ENCODE measurements at regions not wholly inside any gene's neighbourhood (a gene's known extent, or its start where the extent isn't known, plus 50 kb on each side); places are given as distances from the start of the nearest gene placed in this dataset.

DNA sequence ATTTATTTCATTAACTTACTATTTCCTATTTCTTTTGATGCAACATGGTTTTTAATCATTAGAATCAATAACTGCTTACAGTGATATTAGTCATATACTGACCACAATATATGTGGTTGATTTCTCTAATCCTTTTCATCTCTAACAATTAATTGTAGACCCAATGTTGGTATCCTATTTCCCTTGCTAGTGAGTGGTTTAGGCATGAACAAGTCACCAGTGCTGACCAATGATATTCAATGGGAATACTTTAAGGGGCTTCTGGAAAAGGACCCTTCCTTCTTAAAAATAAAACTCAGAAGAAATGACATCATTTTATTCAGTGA, 672.4 kb upstream of the GRAMD2B start:
- DNase-seq (ENCODE audit: low spot score) = no peak

DNA sequence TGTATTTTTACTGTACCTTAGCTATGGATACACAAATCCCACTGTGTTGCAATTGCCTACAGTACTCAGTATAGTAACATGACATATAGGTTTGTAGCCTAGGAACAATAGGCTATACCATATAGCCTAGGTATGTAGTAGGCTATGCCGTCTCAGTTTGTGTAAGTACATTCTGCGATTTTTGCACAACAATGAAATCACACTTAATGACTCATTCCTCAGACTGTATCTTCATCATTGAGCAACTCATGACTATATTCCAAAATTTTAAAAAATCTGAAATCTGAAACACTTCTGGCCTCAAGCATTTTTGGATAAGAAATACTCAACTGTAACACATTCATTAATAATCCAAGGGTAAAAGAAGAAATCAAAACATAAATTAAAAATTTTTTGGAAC, 666.8 kb upstream of the GRAMD2B start:
- no peak for DNase-seq (ENCODE audit: low spot score)

DNA sequence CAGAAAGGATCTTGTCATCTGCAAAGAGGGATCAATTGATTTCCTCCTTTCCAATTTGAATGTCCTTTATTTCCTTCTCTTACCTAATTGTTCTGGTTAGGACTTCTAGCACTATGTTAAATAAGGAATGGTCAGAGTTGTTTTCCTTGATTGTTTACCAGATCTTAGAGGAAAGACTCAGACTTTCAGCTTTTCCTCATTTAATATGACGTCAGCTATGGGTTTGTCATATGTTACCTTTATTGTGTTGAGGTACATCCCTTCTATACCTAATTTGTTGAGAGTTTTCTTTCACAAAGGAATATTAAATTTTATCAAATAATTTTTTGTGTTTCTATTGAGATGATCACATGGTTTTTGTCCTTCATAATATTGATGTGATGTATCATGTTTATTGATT, 656.5 kb upstream of the GRAMD2B start:
- no peak for DNase-seq (ENCODE audit: low spot score)

DNA sequence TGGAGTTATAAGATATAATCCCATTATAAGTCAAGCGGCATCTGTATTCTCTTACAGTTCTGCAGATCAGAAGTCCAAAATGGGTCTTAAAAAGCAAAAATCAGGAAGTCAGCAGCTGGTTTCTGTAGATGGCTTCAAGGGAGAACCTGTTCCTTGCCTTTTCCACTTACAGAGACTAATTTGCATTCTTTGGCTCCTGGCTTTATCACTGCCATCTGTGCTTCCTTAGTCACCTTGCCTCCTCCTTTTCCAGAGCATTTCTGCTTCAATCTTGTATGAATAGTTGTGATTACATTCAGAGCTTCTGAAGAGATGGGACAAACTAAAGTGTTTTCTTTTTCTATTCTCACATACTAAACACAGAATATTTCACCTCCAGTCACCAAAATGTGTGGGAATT, 647.3 kb upstream of the GRAMD2B start:
- DNase-seq (ENCODE audit: low spot score) = no peak

DNA sequence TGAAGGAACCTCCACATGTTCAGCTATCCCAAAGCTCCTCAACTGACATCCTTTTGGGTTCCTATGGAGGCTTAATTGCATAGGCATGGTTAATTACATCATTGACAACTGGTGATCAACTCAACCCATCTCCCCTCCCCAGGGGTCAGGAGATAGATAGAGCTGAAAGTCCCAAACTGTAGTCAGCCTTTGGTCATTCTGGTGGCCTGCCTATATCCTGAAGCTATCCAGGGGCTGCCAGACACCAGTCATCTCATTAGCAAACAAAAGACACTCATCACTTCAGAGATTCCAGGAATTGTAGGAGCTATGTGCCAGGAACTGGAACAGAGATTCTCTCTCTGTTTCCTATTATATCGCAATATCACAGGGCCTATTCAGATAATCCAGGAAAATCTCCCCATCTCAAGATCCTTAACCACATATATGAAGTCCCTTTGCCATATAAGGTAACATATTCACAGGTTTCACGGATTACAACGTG, 646.5 kb upstream of the GRAMD2B start:
- no peak for DNase-seq (ENCODE audit: low spot score)

DNA sequence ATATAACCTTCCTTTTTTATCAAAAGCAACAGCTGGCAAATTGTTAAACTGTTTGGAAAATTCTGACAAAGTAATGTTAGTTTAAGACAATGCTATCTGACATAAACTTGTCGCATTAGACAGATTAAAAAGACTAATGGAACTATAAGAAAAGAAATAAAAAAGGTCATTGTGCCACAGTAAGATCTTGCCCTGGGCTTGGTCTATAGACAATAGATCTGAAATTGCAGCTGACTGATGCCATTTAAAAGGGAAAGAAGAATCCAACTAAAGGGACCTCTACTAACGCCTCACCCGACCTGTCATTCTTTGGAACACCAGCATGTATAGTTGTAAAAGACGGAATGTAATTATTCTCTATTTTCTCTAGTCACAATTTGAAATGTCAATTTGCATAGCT, 644.4 kb upstream of the GRAMD2B start:
- DNase-seq (ENCODE audit: low spot score) = no peak

DNA sequence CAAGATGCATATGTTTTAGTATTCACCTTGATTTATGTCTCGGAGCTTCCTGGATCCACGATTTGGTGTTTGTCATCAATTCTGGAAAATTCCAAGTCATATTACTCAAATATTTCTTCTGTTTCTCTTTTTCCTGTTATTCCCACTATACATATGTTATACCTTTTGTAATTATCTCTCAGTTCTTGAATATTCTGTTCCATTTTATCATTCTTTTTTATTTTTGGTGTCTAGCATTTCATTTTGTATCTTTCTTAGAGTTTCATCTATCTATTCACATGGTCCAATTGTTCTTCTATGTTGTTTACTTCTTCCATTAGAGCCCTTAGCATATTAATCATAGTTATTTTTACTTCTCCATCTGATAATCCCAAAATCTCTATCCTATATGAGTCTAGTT, 637.8 kb upstream of the GRAMD2B start:
- DNase-seq (ENCODE audit: low spot score) = no peak

DNA sequence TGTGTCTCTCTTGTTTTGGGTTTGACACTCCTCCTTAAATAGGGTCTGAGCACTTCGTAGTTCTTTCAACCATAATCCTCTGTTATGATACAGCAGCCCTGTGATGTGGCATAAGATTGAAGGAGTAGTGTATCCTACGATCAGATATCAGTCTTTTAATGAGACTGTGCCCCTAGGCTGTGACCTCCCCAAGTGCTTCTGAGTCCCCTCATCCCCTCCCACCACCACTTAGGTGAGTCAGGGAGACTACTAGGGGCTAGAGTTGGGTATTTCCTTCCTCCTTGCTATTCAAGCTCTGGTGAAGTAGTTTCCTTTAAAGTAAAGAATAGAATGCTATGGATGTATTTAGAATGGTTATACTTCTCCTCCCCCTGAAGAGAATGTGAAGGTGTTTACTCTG, 637.2 kb upstream of the GRAMD2B start:
- DNase-seq (ENCODE audit: low spot score) = no peak

DNA sequence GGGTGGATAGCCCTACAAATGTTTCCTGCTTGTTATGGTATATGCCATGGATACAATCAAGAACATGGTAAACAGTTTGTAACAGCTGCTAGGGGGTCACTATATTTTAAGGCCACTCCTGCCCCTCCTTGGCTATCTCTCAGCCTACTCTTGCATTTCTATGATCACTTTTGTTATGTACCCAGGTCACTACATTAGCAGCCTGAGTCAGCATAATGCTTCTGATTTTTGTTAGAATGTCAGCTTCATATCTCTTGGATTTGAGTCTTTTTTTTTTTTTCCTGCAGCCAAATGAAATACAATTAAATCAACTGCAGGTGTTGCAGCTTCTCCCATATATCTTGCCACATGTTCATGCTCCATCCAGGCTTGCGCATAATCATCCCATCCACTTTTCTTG, 629.7 kb upstream of the GRAMD2B start:
- no peak for DNase-seq (ENCODE audit: low spot score)

DNA sequence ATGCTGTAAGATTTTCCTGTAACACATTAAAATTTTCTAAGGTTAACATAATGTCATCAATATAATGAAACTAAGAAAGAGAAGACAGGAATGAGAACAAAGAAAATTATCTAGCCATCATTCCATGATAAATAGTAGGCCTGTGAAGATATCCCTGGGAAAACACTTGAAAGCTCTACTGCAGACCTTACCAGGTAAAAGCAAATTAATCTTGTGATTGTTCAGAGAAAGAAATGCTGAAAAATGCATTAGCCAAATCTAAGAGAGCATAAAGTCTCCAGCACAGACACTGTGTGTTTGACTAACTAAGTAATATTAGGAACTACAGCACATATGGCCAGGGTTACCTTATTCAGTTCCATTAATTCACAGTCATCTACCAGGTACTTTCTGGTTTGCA, 628.3 kb upstream of the GRAMD2B start:
- no peak for DNase-seq (ENCODE audit: low spot score)

DNA sequence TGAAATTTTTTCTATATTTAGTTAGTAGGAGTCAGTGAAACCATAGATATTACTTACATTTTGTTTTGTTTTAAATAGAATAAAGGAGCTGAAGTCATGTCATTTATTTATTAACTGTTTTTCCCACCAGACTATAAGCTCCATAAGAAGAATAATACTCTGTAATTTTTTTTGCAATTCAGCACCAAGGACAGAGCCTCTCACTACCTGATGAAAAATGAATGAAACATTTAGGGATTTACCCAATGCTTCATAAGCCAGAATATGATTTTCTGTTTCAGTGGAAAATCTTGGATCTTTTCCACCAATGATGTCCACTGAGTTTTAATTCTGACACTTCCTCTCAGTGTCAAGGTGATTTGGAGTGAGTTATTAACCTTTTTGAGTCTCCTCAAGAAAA, 624.9 kb upstream of the GRAMD2B start:
- DNase-seq (ENCODE audit: low spot score) = no peak

DNA sequence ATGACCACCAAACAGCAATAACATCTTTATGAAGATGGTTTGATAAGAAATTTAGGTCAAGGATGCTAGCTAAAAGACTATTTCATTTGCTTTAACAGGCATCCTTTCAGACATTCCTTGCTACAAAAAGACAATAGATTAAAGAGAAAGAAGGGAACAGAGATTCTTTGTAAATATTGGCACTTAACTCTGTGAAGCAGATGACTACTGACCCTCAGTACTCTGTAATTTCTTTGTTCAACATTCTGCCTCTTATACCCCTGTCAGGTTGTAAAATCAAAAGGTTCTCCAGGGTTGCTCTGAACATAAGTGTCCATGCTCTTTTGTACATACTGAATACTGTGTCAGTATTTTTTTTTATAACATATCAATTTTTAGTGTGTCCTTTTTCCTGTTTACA, 610.6 kb upstream of the GRAMD2B start:
- no peak for DNase-seq (ENCODE audit: low spot score)

DNA sequence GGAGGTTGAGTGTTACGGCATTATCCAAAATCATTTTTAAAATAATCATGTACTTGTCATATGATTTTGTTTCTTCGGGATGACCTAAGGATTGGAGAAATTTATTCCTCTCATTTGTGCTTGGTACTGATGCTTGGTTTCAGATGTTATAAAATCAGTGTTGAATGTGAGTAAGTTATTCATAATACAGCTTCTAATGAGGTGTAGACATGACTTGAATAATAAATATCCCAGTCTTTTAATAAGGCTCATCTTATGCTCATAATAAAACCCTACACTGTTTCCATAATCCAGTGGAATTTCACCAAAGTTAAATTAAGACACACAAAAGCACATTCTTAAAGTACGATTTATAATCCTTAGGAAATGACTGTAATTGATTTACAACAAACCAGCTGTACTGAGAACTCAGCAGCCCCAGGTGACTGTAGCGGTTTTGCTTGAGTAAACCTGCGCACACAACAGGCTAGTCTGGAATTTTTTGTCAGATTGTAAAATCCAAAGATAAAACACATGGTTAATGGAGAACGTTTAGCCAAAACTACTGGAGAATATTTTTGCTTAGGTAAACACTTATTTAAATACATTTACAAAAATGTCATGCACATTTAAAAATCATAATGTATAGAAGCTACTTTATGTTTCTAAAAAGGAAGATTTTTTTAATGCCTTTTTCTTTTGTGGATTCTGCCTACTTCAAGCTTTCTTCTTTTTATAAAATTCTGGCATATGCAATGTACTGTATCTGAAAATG, 609.8 kb upstream of the GRAMD2B start:
- DNase-seq (ENCODE audit: low spot score) = no peak

DNA sequence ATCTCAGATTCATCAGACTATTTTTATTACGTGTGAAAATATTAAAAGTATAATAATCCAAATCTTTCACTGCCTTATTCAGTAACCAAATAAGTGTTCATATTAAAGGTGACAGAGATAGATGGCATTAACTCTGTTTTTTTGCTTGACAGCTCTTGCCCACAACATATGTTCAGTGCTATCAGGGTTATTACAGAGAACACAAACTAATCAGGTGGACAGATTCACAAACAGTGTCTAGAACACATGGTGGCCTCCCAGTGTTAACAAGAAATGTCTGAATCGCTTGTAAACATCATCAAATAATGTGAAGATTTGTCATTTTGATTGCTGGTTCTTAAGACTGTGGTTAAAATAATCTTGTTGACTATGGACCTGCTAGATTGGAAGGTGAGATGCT, 609.1 kb upstream of the GRAMD2B start:
- no peak for DNase-seq (ENCODE audit: low spot score)

DNA sequence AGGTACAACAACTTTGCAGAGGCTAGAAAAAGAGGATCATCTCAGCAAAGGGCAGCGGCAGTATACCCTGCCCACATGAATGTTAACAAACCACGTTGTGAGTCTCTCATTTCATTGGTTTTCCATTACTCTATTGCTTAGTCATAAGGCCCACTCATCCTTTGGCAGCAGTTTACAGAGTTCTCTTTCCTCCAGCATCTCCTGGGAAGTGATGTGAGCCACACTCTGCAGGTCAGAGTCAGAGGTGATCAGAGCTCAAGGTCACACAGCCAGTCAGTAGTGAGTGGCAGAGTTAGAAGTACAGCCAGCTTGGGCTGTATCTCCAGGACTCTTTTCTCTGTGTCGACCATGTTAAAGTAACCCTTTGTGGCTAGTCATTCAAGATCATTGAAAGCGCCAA, 599.6 kb upstream of the GRAMD2B start:
- DNase-seq (ENCODE audit: low spot score) = no peak

DNA sequence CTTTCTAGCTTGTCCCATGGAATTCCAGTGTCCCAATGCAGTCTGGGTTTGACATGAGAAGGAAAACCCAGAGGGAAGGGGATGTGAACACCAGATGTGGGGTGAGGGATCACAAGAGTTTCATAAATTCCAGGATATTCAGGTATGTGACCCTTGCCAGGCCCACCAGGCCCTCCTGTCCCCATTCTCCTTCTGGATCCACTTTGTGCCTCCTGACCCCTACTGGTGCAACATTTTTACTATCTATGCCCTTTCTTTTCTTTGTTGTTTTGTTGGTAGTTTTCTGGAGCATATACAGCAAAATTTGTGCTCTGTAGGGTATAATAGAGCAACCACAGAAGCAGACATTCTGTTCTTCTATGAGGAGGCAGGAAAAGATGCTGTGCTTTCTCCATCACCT, 597.0 kb upstream of the GRAMD2B start:
- DNase-seq (ENCODE audit: low spot score) = no peak

DNA sequence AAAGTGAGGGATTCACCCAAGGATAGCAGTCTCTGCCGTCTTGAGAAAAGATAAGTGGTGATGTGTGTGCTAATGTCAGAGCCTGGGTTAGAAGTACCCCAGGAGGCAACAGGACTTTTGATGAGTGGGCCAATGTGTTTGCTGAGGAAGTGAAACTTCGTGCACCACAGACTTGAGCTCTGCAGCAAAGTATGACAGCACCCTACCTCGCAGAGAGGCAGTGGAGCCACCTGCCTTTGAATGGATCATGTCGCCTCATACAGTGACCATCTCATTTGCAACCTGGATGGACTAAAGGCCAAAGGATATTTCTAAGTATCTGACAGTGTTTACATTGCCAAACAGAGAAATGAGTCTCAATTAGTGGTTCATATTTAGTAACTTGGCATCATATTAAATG, 593.9 kb upstream of the GRAMD2B start:
- no peak for DNase-seq (ENCODE audit: low spot score)

DNA sequence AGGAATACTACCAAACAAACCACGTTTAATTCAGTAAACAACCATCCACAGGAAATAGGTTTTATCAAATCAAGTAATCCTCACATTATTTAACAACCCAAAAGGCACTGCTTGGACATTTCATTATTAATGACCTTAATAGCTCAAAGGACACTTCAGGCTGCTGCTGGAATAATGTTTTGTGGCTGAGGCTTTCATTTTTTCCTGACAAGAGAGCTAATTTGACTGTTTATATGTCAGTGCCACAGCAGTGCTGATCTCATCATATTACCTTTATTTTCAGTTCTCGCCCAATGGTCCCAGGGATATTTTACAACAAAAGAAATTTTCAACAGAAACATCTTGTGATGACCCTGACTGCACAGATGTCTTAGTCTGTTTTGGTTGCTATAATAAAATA, 589.8 kb upstream of the GRAMD2B start:
- no peak for DNase-seq (ENCODE audit: low spot score)

DNA sequence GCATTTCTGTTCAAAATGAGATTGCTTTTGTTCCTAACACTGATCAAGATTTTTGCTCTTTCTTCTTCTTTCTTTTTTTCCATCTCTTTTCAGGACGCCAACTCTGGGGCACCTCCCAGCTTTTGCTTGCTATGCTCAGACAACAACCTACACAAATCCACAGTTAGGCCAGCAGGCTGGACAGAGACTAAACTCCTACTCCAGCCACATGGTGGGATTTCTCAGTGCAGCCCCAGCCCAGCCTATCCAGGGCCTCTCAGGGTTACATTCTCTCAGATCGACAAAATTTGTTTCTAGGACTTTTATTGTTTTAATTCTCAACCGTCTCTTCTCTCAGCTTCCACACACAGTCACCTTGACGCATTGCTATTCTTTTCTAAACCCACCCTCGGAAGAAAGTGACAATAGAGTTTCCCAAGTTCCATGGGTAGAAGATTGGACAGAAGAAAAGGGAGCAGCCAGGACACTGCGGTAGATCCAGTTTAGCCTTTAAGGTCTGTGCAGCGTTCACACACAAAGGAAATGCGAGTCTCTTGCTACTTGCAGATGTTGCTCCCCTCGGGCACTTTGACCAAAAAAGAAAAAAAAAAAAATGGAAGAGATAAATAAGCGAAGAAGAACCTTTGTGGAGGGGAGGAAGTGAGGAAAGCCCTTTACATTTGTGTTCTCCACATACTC, 588.6 kb upstream of the GRAMD2B start:
- no peak for DNase-seq (ENCODE audit: low spot score)

DNA sequence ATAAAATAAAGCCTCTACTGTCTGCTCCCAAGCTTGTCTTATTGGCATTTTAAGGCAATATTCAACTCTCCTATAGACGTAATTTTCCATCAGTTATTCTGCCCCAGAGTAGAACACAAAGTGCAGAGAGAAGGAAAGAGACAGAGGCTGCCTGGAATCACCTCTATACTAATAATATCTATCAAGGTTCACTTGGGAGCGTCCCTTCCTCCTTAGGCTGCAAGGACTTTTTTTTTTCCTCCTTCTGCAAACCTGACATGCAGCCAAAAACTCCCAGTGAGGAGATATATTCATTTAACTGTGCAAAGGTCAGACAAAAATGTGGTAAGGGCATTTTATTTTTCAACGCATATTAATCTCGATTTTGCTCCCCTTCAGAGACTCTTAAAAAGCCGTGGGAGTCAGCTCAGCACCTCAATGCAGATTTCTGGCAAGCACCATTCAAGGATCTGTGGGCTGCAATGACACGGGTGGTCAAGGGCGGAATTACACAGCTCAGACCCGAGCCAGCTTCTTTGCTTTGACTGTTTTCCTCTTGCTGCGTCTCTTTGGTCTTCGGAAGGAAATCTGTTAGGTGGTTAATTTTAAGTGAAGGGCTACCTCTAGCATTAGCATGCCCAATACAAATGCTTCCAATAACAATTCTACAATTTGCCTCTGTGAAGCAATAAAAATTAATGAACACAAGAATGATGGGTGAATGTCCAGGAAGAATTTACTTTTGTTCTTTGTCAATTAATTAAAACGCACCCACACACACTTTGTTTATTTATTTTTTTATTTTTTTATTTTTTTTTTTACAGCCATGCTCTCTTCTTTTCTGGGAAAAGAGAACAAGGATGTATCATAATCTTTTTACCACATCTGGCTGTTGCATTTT, 587.7 kb upstream of the GRAMD2B start:
- DNase-seq (ENCODE audit: low spot score) = no peak

DNA sequence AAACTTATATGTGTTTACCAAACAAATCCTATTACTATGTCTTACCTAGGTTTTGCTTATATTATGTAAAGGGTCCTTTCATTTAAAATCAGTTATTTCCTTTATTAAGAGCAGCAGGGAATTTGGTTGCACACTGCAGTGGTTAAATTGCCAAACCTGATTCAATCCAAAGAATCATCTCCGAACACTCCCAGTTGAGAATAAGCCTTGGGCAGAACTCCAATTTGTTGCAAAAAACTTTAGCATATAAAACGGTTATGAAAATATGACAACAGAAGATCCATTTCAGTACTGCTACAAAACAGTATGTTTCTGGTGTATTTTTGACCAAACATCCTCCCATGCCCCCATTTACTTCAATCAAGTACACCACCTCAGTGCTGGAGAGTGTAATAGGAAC, 587.0 kb upstream of the GRAMD2B start:
- DNase-seq (ENCODE audit: low spot score) = no peak

DNA sequence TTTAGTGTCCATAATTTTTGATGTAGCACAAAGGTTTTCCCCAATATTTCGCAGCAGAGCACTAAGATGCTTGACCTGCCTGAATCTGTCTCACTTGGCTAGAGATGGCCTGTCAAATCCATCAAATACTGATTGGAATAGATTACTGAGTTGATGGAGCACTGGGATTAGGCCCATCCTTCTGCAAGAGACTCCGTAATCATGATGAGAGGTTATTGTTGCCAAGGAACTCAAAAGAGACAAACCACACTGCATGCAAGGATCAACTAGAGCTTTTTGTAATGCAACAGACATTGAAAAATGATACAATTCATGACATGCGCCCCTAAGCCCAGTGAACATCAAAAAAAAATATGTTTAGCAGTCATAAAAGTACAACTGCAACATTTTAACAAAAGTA, 585.3 kb upstream of the GRAMD2B start:
- no peak for DNase-seq (ENCODE audit: low spot score)

DNA sequence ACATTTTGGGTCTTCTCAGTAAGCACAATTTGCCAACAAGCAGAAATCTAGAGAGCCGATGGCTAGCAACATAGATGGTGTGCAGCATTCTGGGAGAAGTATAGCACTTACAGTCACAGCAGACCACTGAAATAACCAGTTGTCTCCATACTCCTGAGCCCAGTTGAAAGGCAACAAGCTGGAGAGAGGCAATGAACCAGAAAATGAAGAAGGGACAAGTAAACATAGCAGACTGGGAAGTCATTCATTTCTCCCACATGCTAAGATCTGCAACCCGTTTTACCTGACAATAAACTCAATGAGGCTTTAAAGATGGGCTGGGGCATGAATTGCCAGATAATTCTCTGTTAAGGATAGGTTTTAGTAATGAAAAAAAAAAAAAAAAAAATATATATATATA, 575.6 kb upstream of the GRAMD2B start:
- DNase-seq (ENCODE audit: low spot score) = no peak
